ENCODE measurements at regions not wholly inside any gene's neighbourhood (a gene's known extent, or its start where the extent isn't known, plus 50 kb on each side); places are given as distances from the start of the nearest gene placed in this dataset.
"Not testable (repeated sequence)": the region's sequence is repeated elsewhere in the genome, so short reads cannot be mapped to it uniquely, and the experiment has no call there.

DNA sequence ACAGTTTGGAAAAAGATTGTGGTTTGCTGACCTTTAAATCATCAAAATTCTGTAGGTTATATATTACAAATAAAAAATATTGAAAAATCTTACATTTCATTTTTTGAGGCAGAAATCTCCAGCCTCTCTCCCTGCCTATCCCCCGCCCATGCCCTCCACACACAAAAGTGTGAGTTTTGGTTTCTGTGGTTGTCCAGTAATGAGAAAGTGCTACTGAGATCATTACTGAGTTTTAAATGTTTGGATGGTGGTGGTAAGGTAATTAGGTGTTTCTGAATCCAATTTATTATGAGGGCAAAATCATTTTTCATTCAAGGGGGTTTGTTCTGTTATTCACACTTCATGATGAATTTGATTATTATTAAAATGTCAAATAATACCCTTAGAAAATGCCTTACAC is 448.0 kb upstream of the SLC10A2 start:
- DNase-seq (ENCODE audit: low read depth, low spot score): no peak

DNA sequence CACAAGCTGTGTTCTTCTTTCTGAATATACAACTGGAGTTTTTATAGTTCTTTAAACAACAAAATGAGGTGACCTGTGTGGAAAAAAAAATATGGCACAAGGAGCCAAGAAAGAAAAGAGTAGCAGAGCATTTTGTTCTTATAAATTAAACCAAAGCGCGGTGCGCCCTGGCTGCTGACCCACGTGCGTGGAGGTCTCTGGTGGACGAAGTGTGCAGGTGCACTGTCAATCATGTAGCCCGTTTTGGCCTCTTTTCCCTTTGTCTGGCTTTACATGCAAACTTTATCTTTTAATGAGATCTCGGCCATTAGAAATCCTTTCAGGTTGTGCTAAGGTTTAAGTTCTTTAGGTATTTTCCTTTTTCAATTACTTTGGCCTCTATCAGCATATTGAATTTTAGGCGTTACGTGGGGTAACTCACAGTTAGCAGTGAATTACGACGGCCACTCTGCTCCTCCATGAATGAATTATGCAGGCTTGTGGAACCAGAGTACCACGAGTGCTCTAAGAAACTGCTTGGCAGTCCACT is 443.9 kb upstream of the SLC10A2 start:
- DNase-seq (ENCODE audit: low read depth, low spot score): no peak

DNA sequence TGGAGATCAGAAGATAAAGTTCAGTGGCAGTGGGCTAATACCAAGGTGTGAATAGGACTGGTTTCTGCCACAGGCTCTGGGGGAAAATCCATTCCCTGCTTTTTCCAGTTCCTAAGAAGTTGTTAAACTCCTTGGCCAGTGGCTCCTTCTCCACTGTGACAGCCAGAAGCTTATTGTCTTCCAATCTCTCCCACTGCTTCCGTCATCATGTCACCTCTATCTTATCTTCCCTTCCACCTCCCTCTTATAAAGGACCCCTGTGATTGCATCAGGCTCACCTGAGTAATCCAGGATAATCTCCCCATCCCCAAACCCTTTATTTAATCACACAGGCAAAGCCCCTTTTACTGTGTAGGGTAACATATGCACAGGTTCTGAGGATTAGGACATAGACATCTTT is 431.2 kb upstream of the SLC10A2 start:
- no peak for DNase-seq (ENCODE audit: low read depth, low spot score)

DNA sequence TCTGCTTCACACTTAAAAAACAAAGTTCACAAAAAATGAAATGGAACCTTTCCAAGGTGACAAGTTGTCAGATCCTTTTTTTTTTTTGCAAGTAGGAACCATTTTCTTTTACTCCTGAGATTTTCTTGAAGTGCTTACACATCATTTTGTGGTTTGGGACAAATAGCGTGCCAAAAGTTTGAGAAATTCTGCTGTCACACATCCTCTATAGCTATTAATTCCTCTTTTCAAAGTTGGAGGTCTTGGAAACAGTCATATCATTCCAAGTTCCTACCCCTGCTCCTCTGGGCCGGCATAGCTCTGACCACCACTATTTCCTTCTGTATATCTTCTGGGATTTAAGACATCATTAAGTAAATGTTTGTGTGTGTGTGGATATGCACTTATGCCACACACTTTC is 421.6 kb upstream of the SLC10A2 start:
- no peak for DNase-seq (ENCODE audit: low read depth, low spot score)

DNA sequence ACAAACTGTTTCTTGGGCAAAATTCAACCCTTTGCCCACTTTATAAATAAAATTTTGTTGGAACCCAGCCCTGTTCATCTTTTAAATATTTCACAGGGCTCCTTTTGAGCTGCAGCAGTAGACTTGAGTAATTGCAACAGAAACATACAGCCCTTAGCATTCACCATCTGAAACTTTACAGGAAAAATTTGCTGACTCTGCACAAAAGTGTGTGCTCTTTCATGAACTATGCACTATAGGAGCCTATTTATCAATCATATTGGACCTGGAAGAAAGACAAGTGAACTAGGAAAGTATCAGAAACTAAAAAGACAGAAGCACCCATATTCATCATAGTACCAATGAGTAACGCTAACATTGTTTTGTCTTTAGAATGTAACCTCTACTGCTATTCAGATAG is 406.9 kb upstream of the SLC10A2 start:
- DNase-seq (ENCODE audit: low read depth, low spot score): no peak

DNA sequence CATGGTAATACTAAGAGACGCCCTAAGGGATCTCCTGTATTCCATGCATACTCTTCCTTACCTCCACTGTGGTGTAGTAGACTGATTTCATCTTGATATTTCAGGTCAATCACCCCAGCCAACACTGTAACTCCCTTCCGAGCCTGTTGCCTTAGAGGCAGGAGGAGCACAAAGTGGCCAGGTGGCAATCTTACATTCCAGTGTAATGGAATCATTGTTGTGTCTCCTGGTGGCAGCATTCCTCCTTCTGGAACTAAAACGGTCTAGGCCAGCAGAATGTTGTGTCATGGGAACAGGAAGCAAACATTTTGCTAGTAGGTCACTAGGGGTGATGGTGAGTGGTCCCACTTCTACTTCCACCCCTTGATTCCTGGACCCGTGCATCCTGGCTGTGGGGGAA is 405.7 kb upstream of the SLC10A2 start:
- DNase-seq (ENCODE audit: low read depth, low spot score): no peak

DNA sequence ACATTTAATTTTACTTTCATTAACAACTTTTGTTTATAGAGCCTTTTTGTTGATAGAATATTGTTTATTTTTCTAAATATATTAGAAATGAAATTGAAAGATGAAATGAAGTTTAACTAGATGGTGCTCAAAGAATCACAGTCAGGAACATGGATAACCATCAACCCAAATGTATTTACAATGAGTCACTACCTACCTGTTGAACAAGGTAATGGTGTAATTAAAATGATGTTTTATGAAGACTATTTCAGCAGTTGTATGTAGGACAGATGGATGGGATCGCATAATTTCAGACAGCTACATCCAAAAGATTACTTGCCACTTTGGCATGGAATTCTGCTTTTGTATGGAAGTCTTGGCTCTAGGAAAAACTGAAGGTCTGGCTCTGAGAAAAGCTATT is 403.6 kb upstream of the SLC10A2 start:
- no peak for DNase-seq (ENCODE audit: low read depth, low spot score)

DNA sequence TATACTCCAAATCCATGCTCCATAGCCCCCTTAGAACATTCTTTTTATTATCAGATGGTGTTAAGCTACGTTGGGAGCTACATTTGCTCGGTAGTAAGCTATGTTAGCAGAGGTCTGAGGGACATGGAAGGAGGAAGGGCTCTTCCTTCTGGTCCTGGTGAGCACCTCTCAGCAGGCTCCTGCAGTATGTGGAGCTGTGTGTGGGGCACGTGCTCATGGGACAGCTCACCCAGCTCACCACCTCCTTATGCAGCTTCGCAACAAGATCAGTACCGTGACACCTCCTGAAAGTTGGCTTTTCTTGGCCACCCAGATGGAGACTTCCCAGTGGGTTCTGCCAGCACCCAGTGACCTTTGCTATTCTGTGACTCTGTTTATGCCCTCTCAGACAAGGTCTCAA is 400.5 kb upstream of the SLC10A2 start:
- no peak for DNase-seq (ENCODE audit: low read depth, low spot score)

DNA sequence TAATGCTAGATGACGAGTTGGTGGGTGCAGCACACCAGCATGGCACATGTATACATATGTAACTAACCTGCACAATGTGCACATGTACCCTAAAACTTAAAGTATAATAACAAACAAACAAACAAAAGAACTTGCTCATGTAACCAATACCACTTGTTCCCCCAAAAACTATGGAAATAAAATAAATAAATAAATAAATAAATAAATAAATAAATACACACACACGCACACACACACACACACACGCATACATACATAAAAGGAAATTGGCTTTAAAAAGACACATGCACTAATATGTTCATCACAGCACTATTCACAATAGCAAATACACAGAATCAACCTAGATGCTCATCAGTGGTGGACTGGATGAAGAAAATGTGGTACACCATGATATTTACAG is 394.0 kb upstream of the SLC10A2 start:
- DNase-seq (ENCODE audit: low read depth, low spot score): not testable (repeated sequence)

DNA sequence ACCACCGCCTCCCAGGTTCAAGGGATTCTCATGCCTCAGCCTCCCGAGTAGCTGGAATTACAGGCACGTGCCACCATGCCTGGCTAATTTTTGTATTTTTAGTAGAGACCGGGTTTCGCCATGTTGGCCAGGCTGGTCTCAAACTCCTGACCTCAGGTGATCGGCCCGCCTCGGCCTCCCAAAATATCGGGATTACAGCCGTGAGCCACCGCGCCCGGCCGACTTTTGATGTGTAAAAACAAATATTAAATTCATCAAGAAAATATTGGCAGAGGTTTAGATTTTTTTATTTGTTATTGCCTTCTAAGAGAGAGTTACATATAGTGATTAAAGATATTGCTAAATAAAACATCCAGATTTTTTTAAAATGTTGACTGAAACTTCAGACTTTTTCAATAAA is 390.8 kb upstream of the SLC10A2 start:
- not testable (repeated sequence) for DNase-seq (ENCODE audit: low read depth, low spot score)

DNA sequence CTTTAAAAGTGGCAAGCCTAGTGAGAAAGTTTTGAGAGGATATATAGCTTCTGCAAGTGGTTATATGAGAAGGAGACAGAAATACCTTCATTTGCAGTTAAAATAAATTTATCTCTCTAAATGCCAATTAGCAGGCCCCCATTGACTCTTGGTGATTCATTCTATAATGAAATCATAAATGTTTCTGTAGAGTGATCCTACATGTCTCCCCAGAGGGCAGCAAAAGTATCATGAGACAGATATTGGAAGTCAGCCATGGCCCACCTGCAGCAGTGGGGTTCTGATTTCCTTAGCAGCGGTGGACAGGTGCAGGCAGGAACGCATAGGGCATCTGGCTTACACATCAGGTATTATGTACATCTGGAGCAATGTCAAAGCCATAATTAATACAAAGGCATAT is 385.4 kb upstream of the SLC10A2 start:
- DNase-seq (ENCODE audit: low read depth, low spot score): no peak

DNA sequence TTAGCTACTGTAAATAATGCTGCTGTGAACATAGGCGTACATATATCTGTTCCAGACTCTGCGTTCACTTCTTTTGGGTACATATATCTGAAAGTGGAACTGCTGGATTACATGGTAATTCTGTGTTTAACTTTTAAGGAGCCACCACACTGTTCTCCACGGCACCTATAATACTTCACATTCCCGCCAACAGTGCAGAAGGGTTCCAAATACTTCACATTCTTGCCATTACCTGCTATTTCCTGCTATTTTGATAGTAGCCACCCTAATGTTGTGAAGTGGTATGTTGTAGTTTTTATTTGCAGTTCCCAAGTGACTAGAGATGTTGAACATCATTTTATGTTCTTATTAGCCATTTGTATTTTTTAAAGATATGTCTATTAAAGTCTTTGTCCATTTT is 377.4 kb upstream of the SLC10A2 start:
- no peak for DNase-seq (ENCODE audit: low read depth, low spot score)

DNA sequence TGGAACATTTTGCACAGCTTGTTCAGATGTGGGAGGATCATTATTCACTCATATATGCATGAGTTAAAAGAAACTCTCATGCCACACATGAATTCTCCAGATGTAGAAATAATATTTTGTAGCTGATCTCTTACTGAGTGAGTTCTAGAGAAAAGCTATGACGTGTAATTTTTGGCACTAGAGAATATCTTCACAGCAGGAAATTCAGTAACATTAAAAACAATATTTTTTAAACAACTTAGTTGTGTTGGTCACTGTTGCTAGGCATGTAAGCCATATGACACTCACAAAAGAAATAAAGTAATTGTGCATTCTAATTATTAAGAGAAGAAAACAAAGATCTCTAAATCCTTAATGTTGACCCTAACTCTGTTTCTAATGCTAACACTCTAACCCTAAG is 371.4 kb upstream of the SLC10A2 start:
- DNase-seq (ENCODE audit: low read depth, low spot score): no peak

DNA sequence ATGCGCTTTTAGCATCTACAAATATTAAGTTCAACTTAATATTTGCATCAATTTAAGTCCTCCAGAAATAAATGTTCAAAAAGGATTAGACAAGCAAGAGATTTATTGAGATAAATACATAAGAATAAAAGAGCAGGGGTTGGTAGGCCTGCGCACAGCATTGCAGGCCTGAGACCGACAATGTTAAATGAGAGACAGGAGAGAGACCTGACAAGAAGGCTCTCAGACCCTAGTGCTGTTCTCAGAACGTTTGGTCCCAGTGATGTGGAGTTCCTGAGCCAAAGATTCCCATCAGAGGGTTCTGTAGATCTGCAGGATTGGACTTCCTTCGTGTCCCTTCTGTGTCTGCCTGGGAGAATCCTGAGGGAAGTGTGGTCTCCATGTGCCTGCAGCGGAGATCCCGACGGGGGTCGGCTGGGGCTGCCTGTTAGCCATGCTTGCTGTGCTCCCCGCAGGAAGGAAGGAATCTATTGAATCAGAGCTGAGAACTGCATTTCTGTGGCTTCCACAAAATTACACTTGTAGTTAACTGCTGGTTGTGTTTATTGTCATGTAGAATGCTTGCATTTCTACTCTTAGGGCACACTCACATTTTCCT is 369.9 kb upstream of the SLC10A2 start:
- DNase-seq (ENCODE audit: low read depth, low spot score): no peak

DNA sequence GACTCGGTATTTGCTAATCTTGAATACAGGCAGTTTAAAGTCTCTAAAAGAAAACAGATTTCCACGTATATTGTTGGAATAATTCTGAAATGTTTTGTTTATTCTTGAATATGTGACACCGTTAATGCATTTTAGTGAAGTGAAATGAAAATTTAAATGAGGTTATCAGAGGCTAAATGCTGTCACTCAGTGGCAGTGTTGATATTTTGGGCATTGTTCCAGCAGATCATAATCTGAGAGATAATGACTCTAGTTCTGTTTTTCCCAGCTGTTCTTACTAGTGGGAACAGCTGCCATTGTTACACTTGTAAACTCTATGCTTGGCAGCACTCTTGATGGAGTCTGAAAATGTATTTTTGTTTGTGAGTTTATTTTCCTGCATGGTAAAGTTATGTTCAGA is 365.6 kb upstream of the SLC10A2 start:
- DNase-seq (ENCODE audit: low read depth, low spot score): no peak

DNA sequence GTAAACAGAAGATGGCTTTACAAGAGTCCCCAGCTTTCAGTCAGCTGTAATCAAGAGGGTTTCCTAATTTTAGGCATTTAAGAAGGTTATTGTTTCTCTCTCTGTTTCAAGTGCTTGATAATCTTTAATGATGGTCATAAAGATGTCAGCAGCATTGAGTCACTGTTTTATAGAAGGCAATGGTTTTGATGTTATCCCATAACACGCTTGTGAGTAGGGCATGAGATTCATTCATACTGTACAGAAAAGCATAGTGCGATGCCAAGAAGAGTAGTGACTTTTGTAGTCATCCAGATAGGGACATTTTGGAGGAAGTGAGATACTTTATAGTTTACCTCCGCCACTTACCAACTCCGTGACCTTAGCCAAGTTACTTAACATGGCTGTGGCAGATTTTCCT is 364.2 kb upstream of the SLC10A2 start:
- no peak for DNase-seq (ENCODE audit: low read depth, low spot score)

DNA sequence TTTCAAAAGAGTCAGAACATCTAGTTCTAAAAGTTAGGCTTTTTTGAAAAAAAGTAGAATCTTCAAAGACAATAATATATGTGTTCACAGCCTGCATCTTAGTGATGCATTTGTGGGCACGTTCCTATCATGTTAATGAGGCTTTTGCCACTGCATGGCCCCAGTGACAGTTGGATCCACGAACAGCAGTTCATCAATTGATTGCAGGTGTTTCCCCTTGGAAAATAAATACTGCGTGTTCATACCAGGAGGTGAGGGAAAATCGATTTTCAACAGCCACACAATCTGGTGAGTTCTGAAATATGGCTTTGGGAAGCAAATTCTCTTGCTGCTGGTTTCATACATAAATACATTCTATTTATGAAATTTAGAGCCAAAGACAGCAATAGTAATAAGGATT is 343.8 kb upstream of the SLC10A2 start:
- DNase-seq (ENCODE audit: low read depth, low spot score): no peak

DNA sequence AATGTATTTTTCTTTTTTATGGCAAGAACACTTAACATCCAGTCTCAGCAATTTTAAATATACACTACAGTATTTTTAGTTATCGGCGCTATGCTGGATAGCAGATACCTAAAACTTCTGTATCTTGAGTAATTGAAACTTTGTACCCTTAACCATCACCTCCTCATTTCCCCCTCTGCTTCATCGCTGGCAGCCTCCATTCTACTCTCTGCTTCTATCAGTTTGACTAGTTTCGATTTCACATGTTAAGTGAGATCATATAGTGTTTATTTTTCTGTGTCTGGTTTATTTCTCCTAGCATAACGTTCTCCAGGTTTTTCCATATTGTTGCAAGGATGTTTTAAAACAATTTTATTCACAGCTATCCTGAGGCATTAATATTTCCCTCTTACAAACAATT is 340.8 kb upstream of the SLC10A2 start:
- no peak for DNase-seq (ENCODE audit: low read depth, low spot score)

DNA sequence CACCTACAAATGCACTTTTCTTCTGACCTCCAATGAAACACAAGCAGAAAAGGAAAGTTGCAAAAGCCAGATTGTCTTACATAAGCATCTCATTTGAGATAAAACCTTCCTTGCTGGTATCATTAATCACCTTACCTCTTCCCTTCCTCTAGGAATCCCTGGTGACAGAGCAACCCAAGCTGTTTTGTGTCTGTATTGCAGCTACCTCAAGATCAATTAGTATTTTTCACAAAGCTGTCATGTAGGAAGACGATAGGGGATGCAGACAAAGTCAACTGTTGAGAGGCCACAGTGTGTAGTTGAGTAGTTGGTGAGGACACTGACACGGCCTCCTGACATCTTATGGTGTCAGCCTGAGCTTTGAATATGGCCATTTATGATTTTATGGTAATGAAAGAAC is 339.1 kb upstream of the SLC10A2 start:
- no peak for DNase-seq (ENCODE audit: low read depth, low spot score)

DNA sequence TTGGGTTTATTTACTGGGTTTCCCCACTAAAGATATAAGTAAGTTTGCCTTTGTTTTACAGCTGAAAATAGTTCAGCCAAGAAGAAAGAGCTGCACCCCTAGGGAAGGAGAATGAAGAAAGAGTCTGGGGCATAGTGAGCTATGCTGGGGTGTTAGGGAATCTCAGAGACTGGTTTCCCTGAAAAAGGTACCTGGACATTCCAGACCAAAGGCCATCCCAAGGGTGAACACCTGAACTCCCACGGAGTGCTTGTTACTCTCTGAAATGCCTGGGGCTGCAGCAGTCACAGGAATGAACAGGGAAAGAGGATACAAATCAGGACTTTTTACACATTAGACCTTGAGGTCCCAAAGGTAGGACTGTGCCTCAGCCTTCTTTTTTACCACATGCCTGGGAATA is 337.6 kb upstream of the SLC10A2 start:
- no peak for DNase-seq (ENCODE audit: low read depth, low spot score)

DNA sequence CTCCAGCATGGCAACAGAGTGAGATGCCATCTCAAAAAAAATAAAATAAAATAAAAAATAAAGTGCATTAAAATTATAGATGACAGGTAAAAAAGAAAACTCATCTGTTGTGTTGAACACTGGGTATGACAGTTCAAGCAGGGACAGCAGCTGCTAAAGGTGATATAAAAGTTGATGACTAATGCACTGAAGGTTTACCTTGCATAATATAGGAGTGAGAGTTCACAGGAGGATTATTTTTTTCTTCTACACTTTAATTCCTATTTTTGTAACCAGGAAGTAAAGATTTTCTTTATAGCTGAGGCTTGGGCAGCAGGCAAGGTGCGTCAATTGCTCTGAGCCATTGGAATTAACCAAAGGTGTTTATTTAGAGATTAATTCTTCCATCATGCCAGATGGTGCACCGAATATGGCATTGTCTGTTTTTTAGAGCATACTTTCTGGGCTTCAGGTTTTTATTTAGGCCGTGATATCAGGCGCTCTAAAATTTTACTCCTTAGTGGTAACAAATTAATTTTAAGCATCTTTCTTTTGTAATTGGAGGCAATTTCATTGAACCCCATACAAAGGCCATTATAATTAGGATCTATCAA is 337.0 kb upstream of the SLC10A2 start:
- DNase-seq (ENCODE audit: low read depth, low spot score): no peak

DNA sequence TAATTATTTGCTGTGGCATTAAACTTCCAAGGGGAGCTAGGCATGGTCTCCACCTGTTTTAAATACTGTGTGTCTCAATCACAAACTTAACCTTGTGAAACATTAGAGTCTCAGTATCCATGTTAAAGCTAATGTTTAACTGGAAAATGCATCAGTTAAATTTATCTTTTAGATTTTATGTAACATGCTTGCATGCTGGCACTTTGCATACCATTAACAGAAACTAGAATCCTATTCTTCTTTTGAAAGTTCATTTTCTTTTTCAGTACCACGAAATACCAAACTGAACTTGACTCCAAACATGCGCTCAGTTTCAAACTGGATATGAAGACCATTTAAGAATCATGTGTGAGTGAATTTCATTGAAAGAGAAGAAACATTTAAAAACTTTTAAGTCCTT is 328.9 kb upstream of the SLC10A2 start:
- DNase-seq (ENCODE audit: low read depth, low spot score): no peak

DNA sequence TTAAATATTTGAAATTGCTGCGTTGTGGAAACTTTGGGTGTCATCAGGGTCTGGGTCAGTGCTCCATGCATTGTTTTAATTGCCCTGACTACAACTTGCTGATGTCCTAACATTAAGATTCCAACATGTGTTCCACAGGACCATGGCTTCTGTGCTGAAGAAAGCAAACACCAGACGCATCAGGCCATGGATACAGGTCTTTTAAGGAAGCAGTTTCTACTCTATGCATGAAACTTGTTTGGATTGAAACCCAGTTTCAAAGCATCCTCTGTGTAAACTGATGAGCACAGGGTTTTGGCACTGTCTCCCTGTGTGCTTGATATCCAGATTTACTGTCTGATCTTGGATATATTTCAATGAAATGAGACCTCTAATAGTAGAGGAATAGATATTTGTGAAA is 328.4 kb upstream of the SLC10A2 start:
- no peak for DNase-seq (ENCODE audit: low read depth, low spot score)

DNA sequence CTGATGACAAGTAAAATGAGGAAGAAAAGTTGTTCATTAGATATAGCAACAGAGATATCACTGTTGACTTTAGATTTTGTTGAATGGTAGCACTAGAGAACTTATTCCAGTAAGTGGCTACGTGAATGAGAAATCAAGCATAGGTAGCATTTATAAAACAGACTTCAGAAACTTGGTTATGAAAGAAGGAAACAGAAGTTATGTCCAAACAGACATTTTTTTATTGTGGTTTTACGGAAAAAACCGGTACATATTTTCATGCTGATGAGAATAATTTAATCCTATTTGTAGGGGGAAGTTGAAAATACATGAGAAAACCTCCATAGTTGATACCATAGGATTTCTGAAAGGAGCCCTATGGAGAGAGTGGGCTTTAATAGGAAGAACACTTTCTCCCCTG is 325.7 kb upstream of the SLC10A2 start:
- DNase-seq (ENCODE audit: low read depth, low spot score): no peak
